ENCODE measurements at regions not wholly inside any gene's neighbourhood (a gene's known extent, or its start where the extent isn't known, plus 50 kb on each side); places are given as distances from the start of the nearest gene placed in this dataset.

GRCh38 chr6:119545245-119545644 lies 195.7 kb upstream of the MAN1A1 start (continued):
- no peak for TF ChIP-seq ZNF281 (CRISPR knock-in tag; IDR thresholded peaks at IDR 0.05)
- TF ChIP-seq ZMAT4 (CRISPR knock-in tag; IDR thresholded peaks at IDR 0.05) = no peak
- no peak for TF ChIP-seq ZNF317 (CRISPR knock-in tag; IDR thresholded peaks at IDR 0.05; ENCODE audit: borderline replicate concordance, low read depth)
- no peak for TF ChIP-seq TEAD4 (CRISPR knock-in tag; IDR thresholded peaks at IDR 0.05)
- no peak for TF ChIP-seq PRRX2 (CRISPR knock-in tag; IDR thresholded peaks at IDR 0.05)
- no peak for TF ChIP-seq CREB1 (CRISPR knock-in tag; IDR thresholded peaks at IDR 0.05)

GRCh38 chr6:119544325-119545175 lies 195.0 kb upstream of the MAN1A1 start:
- ChIA-PET POLR2A (no interaction called here), CTCF (no interaction called here)
- Mint-ChIP-seq H3K27ac (no peak overlapping the region), H3K27me3 (ENCODE audit: low read depth) (no peaks in the 10 kb centered on the region), H3K4me1 (peaks cover 22% of the 10 kb centered on the region), H3K36me3 (no peaks in the 10 kb centered on the region), H3K4me3 (no peak overlapping the region), H3K9me3 (peaks cover 3% of the 10 kb centered on the region; the same call in 1 of the 2 replicates)
- no peak for TF ChIP-seq MYBL2 (CRISPR knock-in tag; IDR thresholded peaks at IDR 0.05)
- TF ChIP-seq GRHL2 (CRISPR knock-in tag; IDR thresholded peaks at IDR 0.05; ENCODE audit: insufficient replicate concordance, severe bottlenecking) = no peak
- no peak for TF ChIP-seq E2F1 (CRISPR knock-in tag; IDR thresholded peaks at IDR 0.05)
- no peak for TF ChIP-seq ZNF423 (CRISPR knock-in tag; IDR thresholded peaks at IDR 0.05)
- no peak for TF ChIP-seq JAZF1 (CRISPR knock-in tag; IDR thresholded peaks at IDR 0.05)
- no peak for TF ChIP-seq HMGA2 (CRISPR knock-in tag; IDR thresholded peaks at IDR 0.05)
- TF ChIP-seq PRRX2 (CRISPR knock-in tag; IDR thresholded peaks at IDR 0.05) = no peak
- TF ChIP-seq MAX (CRISPR knock-in tag; IDR thresholded peaks at IDR 0.05) = no peak
- no peak for TF ChIP-seq NFYB (CRISPR knock-in tag; conservative IDR thresholded peaks at IDR 0.05; ENCODE audit: low read depth)
- TF ChIP-seq FOXK1 (CRISPR knock-in tag; IDR thresholded peaks at IDR 0.05) = no peak
- no peak for TF ChIP-seq ZNF317 (CRISPR knock-in tag; IDR thresholded peaks at IDR 0.05; ENCODE audit: borderline replicate concordance, low read depth)
- TF ChIP-seq MLX (CRISPR knock-in tag; IDR thresholded peaks at IDR 0.05) = no peak
- no peak for TF ChIP-seq ZMAT4 (CRISPR knock-in tag; IDR thresholded peaks at IDR 0.05)
- no peak for TF ChIP-seq SOX15 (CRISPR knock-in tag; IDR thresholded peaks at IDR 0.05)
- ATAC-seq (no peak), DNase-seq (ENCODE audit: low spot score) (no peak)

GRCh38 chr6:119543332-119543731 lies 193.8 kb upstream of the MAN1A1 start:
- no peak for ATAC-seq
- Mint-ChIP-seq H3K27ac (no peak overlapping the region), H3K27me3 (ENCODE audit: low read depth) (no peaks in the 10 kb centered on the region), H3K9me3 (peaks cover 3% of the 10 kb centered on the region; the same call in 1 of the 2 replicates), H3K4me1 (peaks cover 22% of the 10 kb centered on the region), H3K36me3 (no peaks in the 10 kb centered on the region), H3K4me3 (no peak overlapping the region)
- ChIA-PET CTCF (no interaction called here), POLR2A (no interaction called here)
- DNase-seq (ENCODE audit: low spot score) = no peak
- TF ChIP-seq GTF2I (CRISPR knock-in tag; conservative IDR thresholded peaks at IDR 0.05) = no peak
- no peak for TF ChIP-seq CBFB (CRISPR knock-in tag; IDR thresholded peaks at IDR 0.05; ENCODE audit: low read depth)
- TF ChIP-seq ARID4B (CRISPR knock-in tag; IDR thresholded peaks at IDR 0.05; ENCODE audit: borderline replicate concordance) = no peak
- no peak for TF ChIP-seq ATF3 (CRISPR knock-in tag; conservative IDR thresholded peaks at IDR 0.05)
